Bronchial epithelial cell (primary cell): ENCODE measurements at regions not wholly inside any gene's neighbourhood (a gene's known extent, or its start where the extent isn't known, plus 50 kb on each side); places are given as distances from the start of the nearest gene placed in this dataset.
A peak's percentile ranks its signal among the peaks of the same experiment; 100 is the strongest.

Source experiments
- DNase-seq: peaks from one replicate; pipeline ENCODE4 v3.0.0-alpha.2; 2010; ENCODE audit warnings: low read depth
- FAIRE-seq: peaks from 2 replicates; lab custom pipeline; 2011; peaks lifted over from hg19 to GRCh38; lab: Jason Lieb, UNC
- H3K27me3 ChIP-seq: 2 replicates; pipeline ENCODE4 v1.5.1; 2011; ENCODE audit warnings: low read length; ENCODE audit not compliant: control insufficient read depth, insufficient read depth
- H3K36me3 ChIP-seq: 2 replicates; pipeline ENCODE4 v1.5.1; 2011; ENCODE audit warnings: low read length; ENCODE audit not compliant: control insufficient read depth, insufficient read depth
- H3K4me3 ChIP-seq: 2 replicates; pipeline ENCODE4 v1.5.1; 2011; ENCODE audit warnings: mild to moderate bottlenecking, low read depth, low read length, control low read depth
- TF ChIP-seq, protein P1 (sequence below): IDR thresholded peaks from 2 replicates; pipeline ENCODE4 v1.5.1; 2011; ENCODE audit warnings: mild to moderate bottlenecking, moderate library complexity, low read length, control low read depth, inconsistent platforms; ENCODE audit not compliant: insufficient read depth, severe bottlenecking

DNA sequence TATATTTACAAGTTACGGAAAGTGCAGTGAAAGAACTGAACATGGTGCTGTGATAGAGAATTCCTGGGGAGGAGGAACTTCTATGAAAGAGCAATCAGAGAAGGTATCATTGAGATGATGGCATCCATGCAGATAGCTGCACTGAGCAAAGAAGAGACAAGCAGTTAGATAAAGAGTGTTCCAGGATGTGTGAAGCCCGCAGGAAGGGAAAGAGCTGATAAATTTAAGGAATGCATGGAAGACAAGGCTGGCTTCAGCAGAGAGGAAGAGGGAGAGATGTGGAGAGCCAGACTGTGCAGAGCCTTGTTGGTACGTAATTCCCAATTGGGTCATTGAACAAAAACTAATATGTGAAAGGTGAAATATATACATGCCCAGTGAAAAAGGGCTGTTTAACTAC is 538.9 kb downstream of the INHBA start:
- H3K27me3 ChIP-seq: no peaks in the 10 kb centered on the region
- no peak overlapping the region for H3K4me3 ChIP-seq
- FAIRE-seq (no peak), DNase-seq (no peak)
- H3K36me3 ChIP-seq: no peaks in the 10 kb centered on the region
- TF ChIP-seq, protein P1, sequence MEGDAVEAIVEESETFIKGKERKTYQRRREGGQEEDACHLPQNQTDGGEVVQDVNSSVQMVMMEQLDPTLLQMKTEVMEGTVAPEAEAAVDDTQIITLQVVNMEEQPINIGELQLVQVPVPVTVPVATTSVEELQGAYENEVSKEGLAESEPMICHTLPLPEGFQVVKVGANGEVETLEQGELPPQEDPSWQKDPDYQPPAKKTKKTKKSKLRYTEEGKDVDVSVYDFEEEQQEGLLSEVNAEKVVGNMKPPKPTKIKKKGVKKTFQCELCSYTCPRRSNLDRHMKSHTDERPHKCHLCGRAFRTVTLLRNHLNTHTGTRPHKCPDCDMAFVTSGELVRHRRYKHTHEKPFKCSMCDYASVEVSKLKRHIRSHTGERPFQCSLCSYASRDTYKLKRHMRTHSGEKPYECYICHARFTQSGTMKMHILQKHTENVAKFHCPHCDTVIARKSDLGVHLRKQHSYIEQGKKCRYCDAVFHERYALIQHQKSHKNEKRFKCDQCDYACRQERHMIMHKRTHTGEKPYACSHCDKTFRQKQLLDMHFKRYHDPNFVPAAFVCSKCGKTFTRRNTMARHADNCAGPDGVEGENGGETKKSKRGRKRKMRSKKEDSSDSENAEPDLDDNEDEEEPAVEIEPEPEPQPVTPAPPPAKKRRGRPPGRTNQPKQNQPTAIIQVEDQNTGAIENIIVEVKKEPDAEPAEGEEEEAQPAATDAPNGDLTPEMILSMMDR: no peak

DNA sequence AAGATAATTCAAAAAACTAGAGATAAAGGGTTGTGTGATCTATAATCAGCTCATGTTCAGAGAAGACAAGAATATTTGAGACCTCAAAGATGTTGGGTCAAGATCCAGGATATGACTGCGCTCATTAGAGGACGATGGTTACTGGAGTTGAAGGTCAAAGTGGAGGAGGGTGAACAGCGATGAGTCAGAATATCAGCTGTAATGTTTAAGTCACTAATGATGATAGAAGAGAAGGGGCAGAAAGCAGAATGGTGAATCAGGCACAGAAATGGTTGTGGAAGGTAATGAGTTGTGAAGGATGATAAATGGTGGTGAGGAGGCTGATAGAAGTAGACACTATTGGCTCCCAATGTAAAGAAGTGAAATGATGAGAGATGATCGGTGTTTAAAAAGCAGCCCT is 540.3 kb downstream of the INHBA start:
- FAIRE-seq: no peak
- Histone ChIP-seq H3K36me3 (no peaks in the 10 kb centered on the region), H3K27me3 (no peaks in the 10 kb centered on the region), H3K4me3 (no peak overlapping the region)
- DNase-seq: peak; percentile 37
- TF ChIP-seq, protein P1: no peak

DNA sequence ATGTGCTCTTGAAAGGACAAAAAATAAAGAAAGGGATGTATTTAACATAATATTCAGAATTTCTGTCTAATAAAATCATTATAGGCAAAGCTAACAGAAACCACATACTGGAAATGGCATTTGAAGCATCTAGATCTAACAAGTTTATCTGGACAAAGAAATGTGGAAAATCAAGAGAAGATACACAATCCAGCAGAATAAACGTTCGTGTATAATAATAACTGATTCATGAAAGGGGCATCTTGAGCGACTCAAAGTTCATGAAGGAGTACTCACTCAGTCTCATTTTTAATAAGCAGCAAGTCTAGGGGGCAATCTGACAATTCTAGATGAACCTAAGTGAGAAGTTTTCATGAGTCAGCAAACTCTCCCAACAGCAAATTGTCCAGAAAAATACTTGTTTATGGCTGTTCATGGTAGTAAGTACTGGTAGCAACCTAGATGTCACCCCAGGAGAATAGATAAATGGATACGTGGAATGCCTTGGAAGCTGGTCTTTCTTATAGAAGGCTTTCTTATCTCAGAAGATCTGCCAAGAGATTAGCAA is 541.8 kb downstream of the INHBA start:
- DNase-seq (no peak), FAIRE-seq (no peak)
- H3K4me3 ChIP-seq: no peak overlapping the region
- no peaks in the 10 kb centered on the region for H3K27me3 ChIP-seq
- no peaks in the 10 kb centered on the region for H3K36me3 ChIP-seq
- TF ChIP-seq, protein P1: no peak

DNA sequence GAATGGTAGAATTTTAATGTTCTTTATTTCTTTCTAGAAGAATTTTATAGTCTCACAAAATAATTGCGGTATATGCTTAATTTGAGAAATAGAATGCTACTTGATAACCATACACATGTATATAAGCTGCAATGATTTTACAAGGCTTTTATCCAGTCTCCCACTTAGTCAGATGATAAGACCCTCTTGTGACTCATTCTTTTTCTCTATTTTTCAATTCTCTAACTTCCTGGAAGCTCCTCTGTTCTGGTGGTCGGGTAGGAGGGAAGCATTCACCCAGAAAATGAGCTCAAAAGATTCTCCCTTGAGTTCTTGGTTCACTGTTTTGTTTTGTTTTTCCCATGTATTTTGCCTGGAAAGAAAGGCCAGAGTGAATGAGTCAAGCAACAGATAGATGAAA is 546.6 kb downstream of the INHBA start:
- H3K4me3 ChIP-seq: no peak overlapping the region
- DNase-seq: peak; percentile 38
- FAIRE-seq: no peak
- TF ChIP-seq, protein P1: no peak
- H3K27me3 ChIP-seq: no peaks in the 10 kb centered on the region
- no peaks in the 10 kb centered on the region for H3K36me3 ChIP-seq

DNA sequence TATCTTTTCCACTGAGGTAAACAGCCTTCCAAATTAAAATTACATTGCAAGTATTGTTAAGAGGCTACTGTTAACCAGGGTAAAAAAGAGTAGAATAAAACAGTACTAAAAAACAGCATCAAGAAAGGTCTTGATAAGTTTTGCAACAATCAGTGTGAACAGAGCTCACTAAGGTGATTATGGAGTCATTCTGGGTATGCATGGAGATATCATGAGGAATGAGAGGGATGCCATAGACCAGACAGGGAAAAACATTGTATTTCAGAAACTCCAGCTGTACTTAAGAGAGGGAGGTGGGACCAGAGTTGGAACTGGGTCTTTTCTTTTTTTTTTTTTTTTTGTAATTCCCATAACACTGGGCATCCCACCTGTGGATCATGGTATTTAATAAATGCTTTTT is 549.6 kb downstream of the INHBA start:
- Histone ChIP-seq H3K4me3 (no peak overlapping the region), H3K36me3 (no peaks in the 10 kb centered on the region), H3K27me3 (no peaks in the 10 kb centered on the region)
- DNase-seq: no peak
- TF ChIP-seq, protein P1: no peak
- FAIRE-seq: no peak

DNA sequence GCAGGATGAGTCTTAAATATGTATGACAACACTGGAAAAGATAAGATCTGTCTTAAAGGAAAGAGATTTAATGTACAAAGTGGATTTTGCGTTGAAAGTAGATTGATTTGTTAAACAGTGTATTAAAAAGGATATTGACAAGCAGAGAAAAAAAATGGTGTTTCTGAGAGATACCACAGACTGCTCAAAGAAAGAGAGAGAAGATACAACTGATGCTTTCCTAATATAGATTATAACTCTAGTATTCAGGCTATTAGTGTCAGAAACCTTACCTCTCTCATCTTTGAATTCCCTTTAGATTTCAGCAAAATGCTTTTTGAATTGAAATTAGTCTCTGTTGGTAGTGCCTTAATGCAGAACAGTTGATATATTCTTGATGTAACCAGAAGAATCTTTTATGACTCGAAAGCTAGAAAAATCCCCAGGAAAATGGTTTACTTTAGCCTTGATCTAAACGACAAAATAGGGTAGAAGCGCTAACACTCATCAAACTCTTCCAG is 550.7 kb downstream of the INHBA start:
- Histone ChIP-seq H3K27me3 (no peaks in the 10 kb centered on the region), H3K36me3 (no peaks in the 10 kb centered on the region), H3K4me3 (no peak overlapping the region)
- DNase-seq: no peak
- TF ChIP-seq, protein P1: no peak
- FAIRE-seq: no peak
